Activated CD4-positive, alpha-beta T cell treated with anti-CD3 and anti-CD28 coated beads, Interleukin-10, Interleukin-2, amounts not matched to agents 100 ng/mL and 50 ng/mL, durations not matched to agents 16 hours and 8 hours (primary cell): ENCODE measurements at regions not wholly inside any gene's neighbourhood (a gene's known extent, or its start where the extent isn't known, plus 50 kb on each side); places are given as distances from the start of the nearest gene placed in this dataset.
"Not testable (repeated sequence)": the region's sequence is repeated elsewhere in the genome, so short reads cannot be mapped to it uniquely, and the experiment has no call there.

Source experiments
- DNase-seq: peaks from one replicate; pipeline ENCODE4 v3.0.0-alpha.2; 2020

- no peak for DNase-seq
These were observed 252.6 kb upstream of the CCDC196 start for GRCh38 chr14:66233591-66233990.

DNA sequence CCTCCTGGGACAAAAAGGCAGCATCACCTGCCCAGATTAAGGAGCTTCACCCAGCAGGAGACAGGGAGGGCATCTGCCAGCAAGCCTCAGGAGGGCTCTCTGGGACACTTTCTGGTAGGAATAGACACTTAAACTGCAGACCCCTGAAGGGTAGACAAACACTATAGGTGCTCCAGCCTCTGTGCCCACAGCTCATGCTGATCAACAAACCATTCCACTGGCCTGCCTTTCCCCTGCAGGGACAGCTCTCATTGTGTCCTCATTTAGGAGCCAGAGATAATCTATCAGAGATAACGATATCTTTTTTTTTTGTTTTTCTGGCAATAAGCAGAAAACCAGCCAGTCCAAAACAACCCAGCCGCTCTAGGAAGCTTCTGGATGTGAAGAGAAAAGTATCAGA is 251.8 kb upstream of the CCDC196 start:
- no peak for DNase-seq

GRCh38 chr14:66237741-66238140 is 248.4 kb upstream of the CCDC196 start:
- DNase-seq, result no peak

DNA sequence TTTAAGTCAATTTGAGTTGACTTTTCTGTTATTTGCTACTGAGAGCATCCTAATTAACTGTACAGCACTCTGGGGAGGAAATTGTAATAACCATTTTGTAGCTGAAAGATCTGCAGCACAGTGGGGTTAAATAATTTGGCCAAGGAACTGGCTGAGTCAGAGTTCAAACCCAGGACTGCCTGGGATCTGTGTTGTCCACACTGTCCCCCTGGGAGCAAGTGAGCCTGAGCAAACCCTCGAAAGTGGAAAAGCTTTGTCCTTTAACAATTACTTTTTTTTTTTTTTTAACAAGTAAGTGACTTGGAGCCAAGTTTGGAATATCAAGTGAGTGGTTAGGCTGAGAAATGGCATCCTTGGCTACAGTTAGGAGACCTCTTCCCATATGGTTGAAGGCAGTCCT is 247.2 kb upstream of the CCDC196 start:
- no peak for DNase-seq

GRCh38 chr14:66239589-66239988 is 246.6 kb upstream of the CCDC196 start:
- no peak for DNase-seq

DNA sequence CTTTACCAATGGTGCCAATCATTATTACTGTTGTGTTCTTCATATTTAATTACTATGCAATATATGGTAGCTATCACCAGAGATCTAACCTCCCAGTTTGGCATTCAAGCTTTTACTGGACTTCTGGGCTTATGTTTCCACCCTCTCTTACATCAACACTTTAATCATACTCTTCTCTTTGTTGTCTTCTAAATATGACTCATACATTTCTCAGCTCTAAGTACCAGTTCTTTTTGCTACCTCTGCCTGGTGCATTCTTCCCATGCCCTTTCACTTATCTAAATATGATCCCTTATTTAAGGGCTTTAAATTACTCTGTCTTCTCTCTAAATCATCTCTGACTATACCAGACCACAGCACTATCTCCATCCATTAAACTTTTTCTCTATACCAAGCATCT is 246.1 kb upstream of the CCDC196 start:
- no peak for DNase-seq

DNA sequence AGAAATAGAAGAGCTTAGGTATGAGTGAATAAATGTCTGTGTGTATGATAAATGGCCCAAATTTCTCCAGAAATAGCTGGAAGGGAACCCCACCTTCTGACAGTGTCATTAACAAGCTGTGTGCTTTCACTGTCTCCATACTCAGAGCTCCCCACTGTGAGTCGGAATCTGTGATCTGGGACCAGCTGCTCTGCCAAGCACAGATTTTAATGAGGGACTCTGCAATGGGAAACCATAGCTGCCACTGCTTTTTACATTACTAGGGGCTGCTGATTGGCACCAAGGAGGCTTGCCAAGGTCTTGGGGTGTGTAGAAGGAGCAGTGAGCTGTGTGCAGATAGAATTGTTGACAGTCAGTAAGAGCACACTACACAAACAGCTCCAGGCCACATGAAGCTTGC is 244.2 kb upstream of the CCDC196 start:
- DNase-seq, result no peak

GRCh38 chr14:66244834-66245233 is 241.3 kb upstream of the CCDC196 start:
- DNase-seq, result no peak

DNA sequence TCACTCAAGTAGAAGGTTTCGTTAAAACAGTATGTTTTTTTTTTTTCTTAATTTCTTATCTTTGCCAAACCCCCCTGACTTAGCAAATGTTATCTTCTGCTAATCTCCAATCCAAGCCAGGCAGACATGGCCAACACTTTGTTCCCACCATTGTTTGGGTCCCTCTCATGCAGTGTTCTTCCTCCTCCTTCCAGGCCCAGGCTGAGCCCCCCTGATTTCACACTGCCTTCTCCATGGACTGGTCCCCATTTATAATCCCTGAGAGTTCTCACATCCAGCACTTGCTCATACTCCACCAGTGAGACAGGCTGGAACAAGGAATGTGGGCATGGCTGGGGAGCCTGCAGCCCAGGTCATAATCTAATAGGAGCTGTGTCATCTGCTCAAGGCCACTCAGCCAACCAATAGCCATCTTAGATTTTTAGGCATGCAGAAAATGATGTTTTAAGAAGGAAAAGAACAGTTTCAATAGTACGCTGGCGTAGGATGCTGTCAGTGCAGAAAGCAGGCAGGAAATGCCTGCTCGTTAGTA is 238.4 kb upstream of the CCDC196 start:
- DNase-seq, result no peak

- DNase-seq, result no peak
These were observed 237.9 kb upstream of the CCDC196 start for GRCh38 chr14:66248256-66248655.

GRCh38 chr14:66249544-66249943 is 236.6 kb upstream of the CCDC196 start:
- no peak for DNase-seq

- no peak for DNase-seq
These were observed 232.1 kb upstream of the CCDC196 start for GRCh38 chr14:66254038-66254437.

DNA sequence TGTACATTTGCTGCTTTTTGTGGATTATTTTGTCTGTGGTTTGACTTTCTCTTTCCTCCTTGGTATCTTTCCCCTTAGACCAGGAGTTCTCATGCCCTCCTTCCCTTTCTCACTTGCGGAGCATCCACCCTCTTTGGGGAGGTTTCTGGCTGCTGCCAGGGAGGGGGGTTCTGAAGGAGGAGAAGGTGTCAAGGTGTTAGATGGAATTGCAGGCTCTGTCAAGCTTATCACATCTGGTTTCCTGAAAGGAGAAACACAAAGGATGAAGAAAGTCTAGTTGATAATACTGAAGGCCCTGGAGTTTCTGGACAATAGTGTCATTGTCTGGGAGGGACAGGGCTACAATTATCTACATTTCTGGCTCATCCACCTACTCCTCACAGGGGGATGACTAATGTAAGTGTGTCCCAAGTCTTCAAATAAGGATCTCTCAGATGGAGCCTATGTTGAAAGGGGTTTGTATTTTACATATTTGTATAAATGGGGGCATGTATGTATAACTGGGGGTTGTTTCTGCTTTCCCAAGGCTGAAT is 217.3 kb upstream of the CCDC196 start:
- DNase-seq, result no peak

DNA sequence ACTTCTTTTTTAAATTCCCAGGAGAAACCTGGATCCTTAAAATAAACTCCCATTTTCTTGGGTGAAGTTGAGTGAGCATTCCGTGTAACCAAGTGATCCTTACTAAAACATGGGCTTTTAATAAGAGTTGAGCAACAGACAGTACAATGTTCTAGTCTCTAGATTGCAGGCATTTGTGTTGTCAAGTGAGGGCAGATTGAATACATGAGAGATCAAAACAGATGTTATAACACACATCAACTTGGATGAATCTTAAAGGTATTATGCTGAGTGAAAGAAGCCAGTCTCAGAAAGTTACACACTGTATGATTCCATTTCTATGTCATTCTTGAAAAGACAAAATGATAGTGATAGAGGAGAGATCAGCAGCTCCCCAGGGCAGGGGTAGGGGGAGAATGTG is 213.9 kb upstream of the CCDC196 start:
- no peak for DNase-seq

GRCh38 chr14:66273261-66273832 is 212.8 kb upstream of the CCDC196 start:
- no peak for DNase-seq

DNA sequence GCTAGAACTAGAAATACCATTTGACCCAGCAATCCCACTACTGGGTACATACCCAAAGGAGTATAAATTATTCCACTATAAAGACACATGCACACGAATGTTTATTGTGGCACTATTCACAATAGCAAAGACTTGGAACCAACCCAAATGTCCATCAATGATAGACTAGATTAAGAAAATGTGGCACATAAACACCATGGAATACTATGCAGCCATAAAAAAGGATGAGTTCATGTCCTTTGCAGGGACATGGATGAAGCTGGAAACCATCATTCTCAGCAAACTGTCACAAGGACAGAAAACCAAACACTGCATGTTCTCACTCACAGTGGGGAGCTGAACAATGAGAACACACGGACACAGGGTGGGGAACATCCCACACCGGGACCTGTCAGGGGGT is 207.8 kb upstream of the CCDC196 start:
- not testable (repeated sequence) for DNase-seq

DNA sequence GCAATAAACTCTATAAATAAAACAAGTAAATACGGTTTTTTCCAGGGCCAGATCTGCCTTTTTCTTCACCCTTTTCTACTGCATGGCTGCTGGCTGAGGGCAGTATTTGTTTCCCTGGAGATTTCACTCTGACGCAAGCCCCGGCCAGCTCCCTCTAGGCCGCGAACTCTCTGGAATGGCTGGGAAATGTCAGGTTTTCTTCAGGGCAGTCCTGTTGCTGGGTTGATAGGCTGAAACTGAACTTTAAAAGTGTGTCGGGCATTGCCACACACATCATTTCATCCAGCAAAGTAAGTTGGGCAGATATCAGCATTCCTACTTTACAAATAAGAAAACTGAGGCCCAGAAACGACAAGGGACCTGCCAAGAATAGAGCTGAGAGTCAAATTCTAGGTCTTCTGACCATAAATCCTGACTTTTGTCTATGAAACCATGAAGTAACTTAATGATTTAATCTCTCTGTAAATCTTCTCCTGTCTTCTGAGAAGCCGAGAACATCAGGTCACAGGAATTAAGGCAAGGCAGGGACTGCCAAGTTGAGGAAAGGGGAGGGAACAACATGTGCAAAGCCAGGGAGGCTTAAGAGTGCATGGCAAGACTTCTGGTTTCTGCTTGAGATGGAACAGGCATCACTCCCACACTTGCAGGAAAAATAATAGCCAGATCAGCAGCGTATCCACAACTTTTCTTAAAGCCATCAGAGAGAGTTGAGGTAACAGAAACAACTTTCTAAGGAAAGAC is 205.0 kb upstream of the CCDC196 start:
- DNase-seq, result no peak

- DNase-seq, result no peak
These were observed 201.8 kb upstream of the CCDC196 start for GRCh38 chr14:66284346-66284745.

- DNase-seq, result no peak
These were observed 197.7 kb upstream of the CCDC196 start for GRCh38 chr14:66288511-66288910.

- DNase-seq, result no peak
These were observed 194.4 kb upstream of the CCDC196 start for GRCh38 chr14:66291756-66292155.

- no peak for DNase-seq
These were observed 192.6 kb upstream of the CCDC196 start for GRCh38 chr14:66293533-66294105.

DNA sequence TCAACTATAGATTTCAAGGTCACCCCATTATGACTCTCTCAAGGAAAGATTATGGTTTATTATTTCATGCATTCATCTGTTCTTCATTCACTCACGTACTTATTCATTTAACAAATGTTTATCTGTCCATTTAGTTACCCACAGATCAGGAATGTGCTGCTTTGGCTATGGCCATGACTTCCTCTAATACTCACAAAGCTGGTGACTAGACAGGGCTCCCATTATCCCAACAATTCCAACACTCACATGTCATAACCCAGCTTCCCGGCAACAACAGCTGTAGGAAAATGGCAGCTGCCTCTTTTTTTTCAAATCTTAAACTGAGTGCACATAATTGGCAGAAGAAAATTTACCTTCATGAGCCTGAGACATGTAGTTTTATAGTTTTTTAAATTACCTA is 190.8 kb upstream of the CCDC196 start:
- DNase-seq, result no peak

GRCh38 chr14:66300886-66301285 is 185.3 kb upstream of the CCDC196 start:
- no peak for DNase-seq

- no peak for DNase-seq
These were observed 180.1 kb upstream of the CCDC196 start for GRCh38 chr14:66306101-66306500.
